Hypothalamus (tissue), 51 donors: ENCODE measurements at regions not wholly inside any gene's neighbourhood (a gene's known extent, or its start where the extent isn't known, plus 50 kb on each side); places are given as distances from the start of the nearest gene placed in this dataset.
A peak's percentile ranks its signal among the peaks of the same experiment; 100 is the strongest.
"Not testable (repeated sequence)": the region's sequence is repeated elsewhere in the genome, so short reads cannot be mapped to it uniquely, and the experiment has no call there.

Source experiments
- DNase-seq, 51 donors: peaks; one replicate each; lab custom pipeline; 2025; lab: John Stamatoyannopoulos, UW

DNA sequence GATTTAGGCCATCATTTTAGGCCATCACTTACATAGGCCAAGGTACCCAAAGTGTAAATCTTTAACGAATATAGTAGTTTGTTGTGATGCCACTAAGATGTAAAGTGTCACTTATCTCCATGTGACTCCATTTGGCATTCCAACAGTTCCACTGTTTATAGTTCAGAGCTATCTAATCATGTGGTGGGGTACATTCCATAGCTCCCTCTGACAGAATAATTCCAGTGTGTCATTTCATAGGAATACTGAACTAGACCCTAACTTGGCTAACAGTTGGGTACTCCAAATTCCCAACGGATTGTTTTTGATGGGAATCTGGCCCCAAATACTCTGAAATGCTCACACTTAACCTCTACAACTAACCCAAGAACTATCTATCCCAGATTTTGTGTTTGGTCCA lies 76.7 kb upstream of the FST start:
- no peak for DNase-seq

DNA sequence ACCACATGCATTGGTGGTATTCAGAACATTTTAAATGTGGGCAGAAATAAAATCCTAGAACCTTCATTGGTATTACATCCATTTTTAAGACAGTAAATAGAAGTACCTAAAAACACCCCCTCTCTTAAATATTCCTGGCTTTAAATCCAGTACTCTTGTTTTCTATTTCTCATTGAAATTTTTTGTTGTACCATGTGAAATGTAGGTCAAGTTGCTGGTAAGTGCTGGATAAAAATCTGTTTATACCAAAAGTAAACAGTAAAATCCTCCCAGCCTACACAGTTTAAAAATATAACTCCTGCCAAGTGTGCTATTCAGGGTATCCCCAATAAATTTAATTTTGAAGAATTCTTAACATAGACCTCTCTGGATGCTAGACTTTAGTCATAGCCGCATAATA lies 75.0 kb upstream of the FST start:
- DNase-seq = no peak

DNA sequence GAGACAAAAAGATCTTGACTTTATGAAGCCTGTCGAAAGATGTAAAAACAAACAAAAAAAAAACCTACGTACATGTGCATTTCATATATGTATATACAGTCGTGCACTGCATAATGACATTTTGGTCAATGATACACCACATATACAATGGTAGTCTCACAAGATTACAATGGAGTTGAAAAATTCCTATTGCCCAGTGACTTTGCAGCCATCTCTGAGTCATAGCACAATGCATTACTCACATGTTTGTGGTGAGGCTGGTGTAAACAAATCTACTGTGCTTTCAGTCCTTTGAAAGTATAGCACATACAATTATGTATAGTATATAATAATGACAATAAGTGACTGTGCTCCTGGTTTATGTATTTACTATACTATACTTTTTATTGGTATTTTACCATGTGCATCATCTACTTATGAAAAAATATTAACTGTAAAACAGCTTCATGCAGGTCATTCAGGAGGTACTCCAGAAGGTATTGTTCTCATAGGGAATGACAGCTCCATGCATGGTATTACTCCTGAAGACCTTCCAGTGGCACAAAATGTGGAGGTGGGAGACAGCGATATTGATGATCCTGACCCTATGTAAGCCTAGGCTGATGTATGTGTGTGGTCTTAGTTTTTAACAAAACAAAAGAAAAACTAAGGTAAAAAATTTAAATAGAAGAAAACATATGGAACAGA lies 73.7 kb upstream of the FST start:
- DNase-seq = no peak

DNA sequence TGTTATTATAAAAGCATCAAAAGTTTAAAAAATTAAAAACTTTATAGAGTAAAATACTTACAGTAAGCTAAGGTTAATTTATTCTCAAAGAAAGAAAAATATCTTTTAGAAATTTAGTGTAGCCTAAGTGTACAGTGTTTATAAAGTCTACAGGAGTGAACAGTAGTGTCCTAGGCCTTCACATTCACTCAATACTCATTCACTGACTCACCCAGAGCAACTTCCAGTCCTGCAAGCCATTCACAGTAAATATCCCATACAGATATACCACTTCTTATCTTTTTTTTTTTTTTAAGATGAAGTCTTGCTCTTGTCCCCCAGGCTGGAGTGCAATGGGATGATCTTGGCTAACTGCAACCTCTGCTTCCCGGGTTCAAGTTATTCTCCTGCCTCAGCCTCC lies 73.1 kb upstream of the FST start:
- no peak for DNase-seq

DNA sequence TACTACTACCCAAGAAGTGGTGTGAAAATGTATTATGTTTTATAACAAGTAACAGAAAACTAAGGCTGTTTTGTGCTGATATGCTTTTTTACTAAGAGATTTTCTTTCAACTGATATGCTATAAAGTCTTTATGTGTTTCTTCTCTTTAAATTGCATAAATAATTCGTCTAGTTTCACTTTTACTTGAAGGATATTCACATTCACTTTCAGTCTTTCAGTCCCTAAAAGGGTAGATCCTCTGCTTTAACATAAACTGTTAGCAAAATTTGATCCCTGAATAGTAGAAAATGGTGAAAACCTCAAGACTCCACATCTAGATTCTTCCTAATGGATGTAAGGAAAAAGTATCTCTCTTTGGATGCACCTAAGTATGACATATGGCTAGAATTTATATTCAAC lies 69.0 kb upstream of the FST start:
- no peak for DNase-seq

DNA sequence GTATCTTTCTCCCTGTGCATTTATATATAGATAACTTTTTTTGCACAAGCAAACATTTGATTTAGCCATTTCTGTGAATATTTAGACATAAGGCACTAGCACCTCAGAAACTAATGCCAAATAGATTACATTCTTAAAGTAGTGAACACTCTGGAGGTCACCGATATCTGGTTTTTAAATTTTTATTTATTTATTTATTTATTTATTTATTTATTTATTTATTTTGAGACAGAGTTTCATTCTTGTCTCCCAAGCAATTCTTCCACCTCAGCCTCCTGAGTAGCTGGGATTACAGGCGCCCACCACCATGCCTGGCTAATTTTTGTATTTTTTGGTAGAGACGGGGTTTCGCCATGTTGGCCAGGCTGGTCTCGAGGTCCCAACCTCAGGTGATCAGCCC lies 67.9 kb upstream of the FST start:
- not testable (repeated sequence) for DNase-seq

DNA sequence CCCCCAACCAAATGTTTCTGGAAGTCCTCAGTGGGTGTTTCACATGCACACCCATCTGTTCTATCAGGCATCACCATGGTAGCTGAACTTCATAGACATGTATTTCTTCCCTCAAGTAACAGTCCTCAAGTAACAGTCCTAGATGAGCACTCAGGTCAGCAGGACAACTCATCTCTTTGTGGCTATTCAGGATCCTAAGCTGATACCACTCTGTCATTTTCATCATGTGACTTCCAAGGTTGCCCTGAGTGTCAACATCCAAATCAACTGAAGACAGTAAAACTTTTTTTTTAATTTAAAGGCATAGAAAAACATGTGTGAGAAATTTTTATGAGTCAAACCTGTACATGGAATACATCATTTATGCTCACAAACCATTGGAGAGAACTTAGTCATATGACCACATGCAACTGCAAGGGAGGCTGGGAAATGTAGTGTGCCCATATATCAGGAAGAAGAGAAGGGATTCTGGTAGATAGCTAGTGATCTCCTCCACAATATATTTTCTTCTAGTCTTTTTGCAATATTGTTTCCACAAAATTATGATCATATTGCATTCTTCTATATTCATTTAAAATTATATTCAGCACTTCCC lies 64.2 kb upstream of the FST start:
- no peak for DNase-seq

DNA sequence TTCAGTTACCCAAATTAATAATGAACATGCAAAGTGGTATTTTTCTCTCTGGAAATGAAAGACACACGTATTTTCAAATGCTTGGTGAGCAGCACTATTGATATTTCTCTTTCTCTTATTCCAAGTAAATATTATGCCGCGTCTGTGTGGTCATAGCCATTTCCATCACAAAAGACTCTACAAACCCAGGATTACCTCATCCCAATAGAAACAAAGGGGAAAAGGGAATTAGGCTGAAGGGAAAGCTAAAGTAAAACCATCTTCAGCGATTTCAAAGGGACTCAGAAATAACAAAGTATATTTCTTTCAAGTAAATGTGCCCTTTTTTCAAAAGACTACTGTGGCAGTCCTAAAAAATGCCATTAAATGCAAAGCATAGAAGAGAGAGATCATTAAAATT lies 62.0 kb upstream of the FST start:
- DNase-seq = no peak

DNA sequence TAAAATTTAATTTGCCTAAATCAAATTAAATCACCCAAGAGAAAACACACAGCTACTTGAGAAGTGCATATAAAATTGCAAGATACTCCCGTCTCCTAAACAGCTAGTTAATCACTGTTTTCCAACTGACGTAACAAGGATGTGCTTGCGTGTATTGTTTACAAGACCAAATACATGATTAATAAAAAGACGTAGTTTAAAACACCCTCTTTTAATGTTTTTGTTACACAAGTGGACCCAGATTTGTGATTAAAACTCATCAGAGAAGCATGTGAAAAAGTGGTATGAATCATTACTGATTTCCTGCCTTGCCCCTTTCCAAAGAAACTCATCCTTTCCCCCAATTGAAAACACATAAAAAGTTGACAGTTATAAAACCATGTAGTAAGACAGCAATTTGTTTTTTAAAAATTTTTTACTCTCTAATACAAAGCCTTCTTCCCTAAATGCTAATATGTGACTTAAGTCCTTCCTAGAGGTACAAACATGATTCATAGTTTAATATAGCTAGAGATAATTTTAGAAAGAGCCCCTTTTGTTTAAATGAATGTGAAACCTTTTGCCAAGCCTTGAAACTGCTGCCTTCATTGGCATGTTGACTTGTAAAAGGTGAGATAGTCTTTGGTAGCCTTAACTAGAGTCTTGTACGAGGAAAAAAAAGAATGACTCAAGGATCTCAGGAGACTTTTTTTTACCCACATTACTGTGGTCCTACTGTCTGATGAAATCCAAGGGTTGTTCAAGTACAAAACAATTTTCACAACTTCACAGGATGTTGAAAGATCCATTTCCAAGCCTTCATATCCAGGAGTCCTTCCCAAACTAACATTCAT lies 61.4 kb upstream of the FST start:
- DNase-seq = no peak

DNA sequence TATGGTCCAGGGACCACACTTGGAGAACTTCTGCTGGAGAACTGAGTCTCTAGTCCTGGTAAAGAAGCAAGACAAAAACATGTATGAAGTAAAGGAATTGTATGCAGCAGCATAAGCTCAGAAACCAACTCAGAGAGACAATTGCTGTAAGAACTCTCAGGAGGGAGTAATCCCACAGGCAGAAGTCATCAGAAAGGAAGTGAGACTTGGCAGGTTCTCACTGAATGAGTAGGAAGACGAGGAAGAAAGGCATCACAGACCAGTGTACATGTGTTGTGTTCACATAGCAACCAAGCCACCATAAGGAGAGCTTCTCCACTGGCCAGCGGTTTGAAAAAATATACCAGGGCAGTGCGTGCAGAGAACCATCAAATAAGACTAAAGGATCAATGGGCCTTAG lies 57.9 kb upstream of the FST start:
- DNase-seq = no peak

DNA sequence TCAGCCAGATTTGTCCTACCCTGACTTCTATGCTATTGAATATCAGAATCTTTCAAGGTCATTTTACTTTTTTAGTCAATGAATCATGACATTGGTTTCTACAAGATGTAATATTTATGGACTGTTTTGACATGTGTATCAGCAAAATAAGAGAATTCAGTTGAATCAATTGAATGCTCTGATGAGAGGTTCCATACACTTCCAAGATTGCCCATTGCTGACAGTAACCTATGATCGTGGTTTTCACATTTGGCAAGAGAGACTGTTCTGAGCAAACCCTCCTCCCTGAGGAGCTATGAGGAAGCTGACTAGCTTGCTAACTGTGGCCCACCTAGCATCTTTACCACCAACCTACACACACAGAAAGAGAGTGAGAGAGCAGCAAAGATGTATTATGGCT lies 56.7 kb upstream of the FST start:
- no peak for DNase-seq

DNA sequence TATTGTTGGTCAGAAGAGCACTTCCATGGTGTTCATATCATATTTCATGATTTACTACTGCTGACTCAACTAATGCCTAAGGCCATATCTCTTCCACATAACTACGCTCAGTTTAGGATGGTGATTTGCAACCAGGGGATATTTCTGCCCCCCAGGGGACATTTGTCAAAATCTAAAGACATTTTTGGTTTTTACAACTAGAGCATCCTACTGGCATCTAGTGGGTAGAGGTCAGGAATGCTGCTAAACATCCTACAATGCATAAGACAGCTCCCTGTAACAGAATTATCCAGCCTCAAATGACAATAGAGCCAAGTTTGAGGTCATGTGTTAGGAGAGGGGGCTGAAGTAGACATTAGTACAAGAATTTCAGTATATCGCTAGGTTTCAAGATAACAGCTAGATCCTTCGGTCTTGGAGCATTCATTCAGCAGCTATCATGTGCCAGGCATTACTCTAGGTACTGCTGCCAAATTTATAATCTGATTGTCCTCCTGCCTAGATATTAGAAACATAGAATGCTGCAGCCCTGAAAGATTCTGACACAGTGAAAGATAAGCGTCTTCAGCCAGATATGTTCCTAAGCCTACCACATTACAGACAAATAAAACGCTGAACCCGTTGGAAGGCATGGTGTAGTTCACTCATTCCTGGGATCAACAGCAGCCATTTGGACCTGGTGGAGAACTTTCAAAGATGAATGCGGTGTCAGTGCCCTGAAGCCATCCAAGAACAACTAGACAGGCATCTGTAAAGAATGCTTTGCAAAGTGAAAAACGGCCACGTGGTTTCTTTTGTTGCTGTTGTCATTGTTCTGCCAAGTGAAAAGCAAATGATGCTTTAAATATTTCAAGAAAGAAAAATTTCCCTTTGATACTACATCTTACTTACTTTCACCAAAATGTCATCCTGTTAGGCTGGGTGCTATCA lies 55.5 kb upstream of the FST start:
- no peak for DNase-seq

DNA sequence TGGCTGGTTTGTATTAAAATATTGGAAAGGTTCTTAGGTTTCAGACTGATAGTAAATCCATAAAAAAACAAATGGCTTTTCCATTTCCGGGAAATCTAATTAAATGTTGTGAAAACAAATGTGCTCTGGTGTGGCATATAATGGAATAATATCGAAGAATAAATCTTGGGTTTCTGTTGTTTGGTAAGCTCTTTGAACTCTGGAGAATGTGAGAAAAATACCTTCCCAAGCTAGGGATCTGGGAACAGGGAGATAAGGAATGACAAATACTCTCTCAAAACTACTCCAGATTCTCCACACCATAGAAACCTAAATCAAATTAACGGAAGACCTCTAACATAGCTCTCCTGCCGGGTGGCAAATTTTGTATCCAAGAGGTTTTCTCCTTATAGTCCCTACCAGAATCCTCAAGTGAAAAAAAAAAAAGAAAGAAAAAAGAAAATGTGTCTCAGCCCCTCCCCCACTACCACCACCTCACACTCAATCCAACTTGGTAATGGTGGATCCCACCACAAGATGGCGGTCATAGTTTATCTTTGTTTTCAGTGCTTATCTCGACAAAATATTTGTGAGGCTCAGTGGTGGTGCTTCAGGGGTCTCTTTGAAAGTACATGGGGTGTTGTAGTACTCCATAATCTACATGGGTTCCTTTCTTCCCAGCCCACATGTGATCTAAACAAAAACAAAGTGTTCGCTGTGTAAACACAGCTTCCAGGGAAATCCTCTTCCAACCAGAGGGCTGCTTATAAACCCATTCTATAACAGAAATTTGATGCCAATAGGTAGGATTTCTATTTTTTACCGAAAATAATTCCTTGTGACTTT lies 54.5 kb upstream of the FST start:
- DNase-seq = peak in 3 of 51 donors; percentile 6 to 10 (median 9)

DNA sequence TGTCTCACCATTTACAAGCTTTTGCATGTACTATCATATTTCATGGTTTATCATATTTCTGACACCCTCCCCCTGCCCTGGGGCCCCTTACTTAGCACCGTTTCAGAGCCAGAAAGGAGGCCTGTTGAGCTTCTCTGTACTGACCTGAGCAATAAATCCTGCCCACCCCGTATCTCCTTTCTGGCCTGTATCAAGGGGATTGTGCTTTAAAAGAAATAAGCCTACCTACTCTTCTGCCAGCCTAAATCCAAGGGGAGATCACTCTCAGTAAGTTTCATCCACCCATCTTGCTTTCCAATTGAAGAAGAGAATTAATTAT lies 54.0 kb upstream of the FST start:
- no peak for DNase-seq

DNA sequence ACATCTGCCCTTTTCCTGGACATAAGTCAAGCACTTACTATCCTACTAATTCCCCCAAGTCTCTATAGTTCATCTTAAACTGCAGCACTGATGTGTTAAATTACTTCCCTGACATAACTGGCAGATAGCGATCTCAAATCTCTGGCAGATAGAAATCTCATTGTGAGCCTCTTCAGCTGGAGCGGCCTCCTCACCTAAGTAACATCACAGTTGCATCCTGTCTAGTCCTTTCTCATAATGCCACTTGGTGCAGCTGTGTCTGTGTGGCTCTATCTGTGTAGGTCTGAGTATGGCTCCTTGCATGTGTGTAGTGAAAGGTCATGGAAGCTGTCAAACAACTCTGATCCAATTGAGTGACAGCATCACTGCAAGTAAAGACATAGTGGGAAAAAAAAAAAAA lies 53.6 kb upstream of the FST start:
- no peak for DNase-seq

DNA sequence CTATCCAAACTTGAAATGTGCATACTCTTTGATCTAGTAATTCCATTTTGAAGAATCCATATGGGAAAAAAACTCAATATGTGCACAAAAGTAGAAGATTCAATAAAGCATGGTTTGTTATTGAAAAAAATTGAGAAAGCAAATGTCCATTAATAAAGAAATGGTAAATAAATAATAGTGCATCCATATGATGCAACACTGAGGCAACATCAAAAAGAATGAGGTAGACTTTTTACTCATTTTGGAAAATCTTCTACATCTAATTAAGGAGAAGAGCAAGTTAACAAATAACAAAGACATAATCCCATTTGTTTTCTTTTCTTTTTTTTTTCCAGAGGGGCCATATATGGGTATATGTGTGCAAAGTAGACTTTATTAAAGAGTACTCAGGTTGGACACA lies 52.5 kb upstream of the FST start:
- no peak for DNase-seq

DNA sequence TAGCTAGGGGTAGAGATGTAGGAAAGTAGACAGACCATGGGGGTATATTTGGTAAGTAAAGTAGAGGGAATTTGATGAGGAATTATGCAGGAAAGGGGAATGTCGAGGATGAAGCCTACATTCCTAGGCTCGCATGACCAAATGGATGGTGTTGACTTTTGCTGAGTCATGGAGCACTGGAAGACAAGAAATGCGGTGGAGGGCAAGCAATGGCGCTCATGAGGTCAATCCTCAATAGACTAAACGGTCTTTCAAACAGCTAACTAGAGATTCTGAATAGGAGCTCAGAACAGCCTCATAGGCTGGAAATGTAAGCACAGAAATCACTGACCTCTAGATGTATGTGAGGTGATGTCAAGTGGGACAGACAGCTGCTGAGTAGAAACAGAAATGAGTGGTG lies 50.7 kb upstream of the FST start:
- no peak for DNase-seq

DNA sequence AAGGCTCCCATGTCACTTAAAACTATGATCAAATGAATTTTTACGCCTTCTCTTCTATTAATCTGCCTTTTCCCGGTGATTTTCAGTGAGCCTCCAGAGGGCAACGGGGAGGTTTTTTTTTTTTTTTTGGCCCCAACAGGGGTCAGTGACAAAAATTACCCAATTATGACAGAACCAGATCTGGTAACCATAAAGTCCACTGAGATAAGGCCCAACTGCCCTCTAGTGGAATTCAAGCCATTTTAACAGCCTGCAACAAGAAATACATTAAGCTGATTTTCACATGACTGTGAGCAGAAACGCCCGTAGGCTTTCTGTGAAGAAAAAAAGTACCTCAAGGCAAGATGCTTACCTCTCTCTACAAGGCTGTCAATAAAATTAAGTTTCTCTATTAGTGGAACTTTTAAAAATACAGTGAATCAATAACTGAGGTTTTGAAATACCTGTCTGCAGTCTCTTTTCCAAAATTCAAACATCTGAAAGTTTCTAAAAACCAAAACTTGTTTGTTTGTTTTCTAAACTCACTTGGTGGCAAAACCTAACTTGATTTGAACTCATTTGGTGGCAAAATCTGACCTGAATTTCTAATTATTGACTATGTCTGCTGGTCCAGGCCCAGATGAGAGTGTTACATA lies 49.7 kb upstream of the FST start:
- peak in 1 of 51 donors; percentile 0 for DNase-seq
